ENCODE measurements at regions not wholly inside any gene's neighbourhood (a gene's known extent, or its start where the extent isn't known, plus 50 kb on each side); places are given as distances from the start of the nearest gene placed in this dataset.

DNA sequence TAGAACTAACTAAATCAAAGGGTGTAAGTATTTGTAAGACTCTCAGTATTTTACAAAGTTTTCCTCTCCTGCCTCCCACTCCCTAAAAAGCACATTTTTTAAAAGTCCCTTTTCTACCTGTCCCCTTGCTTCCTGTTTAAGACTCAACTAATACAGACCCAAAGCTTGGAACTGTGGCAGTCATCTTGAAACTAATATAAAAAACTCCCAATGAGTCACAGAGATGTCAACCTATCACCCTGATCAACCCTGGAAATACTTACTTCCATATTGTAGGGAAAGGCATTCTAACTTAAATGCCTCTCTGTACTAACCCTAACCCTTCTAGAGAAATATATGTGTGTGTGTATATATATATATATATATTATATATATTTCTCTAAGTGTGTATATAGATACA is 184.8 kb downstream of the SPTSSA start:
- TF ChIP-seq, protein P1, sequence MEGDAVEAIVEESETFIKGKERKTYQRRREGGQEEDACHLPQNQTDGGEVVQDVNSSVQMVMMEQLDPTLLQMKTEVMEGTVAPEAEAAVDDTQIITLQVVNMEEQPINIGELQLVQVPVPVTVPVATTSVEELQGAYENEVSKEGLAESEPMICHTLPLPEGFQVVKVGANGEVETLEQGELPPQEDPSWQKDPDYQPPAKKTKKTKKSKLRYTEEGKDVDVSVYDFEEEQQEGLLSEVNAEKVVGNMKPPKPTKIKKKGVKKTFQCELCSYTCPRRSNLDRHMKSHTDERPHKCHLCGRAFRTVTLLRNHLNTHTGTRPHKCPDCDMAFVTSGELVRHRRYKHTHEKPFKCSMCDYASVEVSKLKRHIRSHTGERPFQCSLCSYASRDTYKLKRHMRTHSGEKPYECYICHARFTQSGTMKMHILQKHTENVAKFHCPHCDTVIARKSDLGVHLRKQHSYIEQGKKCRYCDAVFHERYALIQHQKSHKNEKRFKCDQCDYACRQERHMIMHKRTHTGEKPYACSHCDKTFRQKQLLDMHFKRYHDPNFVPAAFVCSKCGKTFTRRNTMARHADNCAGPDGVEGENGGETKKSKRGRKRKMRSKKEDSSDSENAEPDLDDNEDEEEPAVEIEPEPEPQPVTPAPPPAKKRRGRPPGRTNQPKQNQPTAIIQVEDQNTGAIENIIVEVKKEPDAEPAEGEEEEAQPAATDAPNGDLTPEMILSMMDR (IDR thresholded peaks at IDR 0.05; ENCODE audit: low read depth, low read length): no peak
- no peak for TF ChIP-seq EZH2phosphoT487 (IDR thresholded peaks at IDR 0.05; ENCODE audit: low read depth)

Data from OCI-LY3 (cell line).